Ishikawa (cell line): ENCODE measurements at regions not wholly inside any gene's neighbourhood (a gene's known extent, or its start where the extent isn't known, plus 50 kb on each side); places are given as distances from the start of the nearest gene placed in this dataset.

Experiments
- CEBPB ChIP-seq: IDR thresholded peaks from 2 replicates; pipeline ENCODE4 v1.6.1; 2012
- EGR1 ChIP-seq: IDR thresholded peaks from 2 replicates; pipeline ENCODE4 v1.6.1; 2012
- EP300 ChIP-seq: IDR thresholded peaks from 2 replicates; pipeline ENCODE4 v1.6.1; 2012; ENCODE audit warnings: borderline replicate concordance
- FOXM1 ChIP-seq: IDR thresholded peaks from 2 replicates; pipeline ENCODE4 v1.6.1; 2012; ENCODE audit warnings: low read depth, borderline replicate concordance
- MAX ChIP-seq: IDR thresholded peaks from 2 replicates; pipeline ENCODE4 v1.6.1; 2012
- NFIC ChIP-seq: IDR thresholded peaks from 2 replicates; pipeline ENCODE4 v1.6.1; 2012
- RAD21 ChIP-seq: IDR thresholded peaks from 2 replicates; pipeline ENCODE4 v1.6.1; 2012; ENCODE audit warnings: low read depth
- TAF1 ChIP-seq: IDR thresholded peaks from 2 replicates; pipeline ENCODE4 v1.6.1; 2012; ENCODE audit warnings: low read depth, mild to moderate bottlenecking
- TCF12 ChIP-seq: IDR thresholded peaks from 2 replicates; pipeline ENCODE4 v1.6.1; 2012; ENCODE audit warnings: low read depth
- TEAD4 ChIP-seq: IDR thresholded peaks from 2 replicates; pipeline ENCODE4 v1.6.1; 2012
- USF1 ChIP-seq: IDR thresholded peaks from 2 replicates; pipeline ENCODE4 v1.6.1; 2012
- YY1 ChIP-seq: IDR thresholded peaks from 2 replicates; pipeline ENCODE4 v1.6.1; 2012; ENCODE audit warnings: low read depth
- ZBTB7A ChIP-seq: IDR thresholded peaks from 2 replicates; pipeline ENCODE4 v1.6.1; 2012; ENCODE audit warnings: low read depth
- TF ChIP-seq, protein P1 (sequence below): IDR thresholded peaks from 2 replicates; pipeline ENCODE4 v1.6.1; 2012; ENCODE audit warnings: low read depth, mild to moderate bottlenecking

DNA sequence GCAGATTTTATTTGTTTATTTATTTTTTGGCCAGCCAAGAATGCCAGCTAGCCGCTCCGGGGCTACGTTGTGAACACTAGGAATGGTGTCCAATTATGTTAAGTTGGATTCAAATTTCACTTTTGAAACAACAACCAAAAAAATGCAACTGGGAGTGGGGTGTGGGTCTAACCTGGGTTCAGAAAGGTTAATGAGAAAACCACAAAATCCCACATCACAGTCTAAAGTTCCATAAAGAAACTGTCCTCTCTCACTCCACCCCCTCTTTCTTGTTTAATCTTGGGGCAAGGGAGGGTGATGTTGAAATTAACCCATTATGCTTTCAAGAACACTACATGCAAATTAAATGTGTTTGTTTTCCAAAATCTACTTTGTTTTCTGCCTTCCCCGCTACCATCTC lies 77.2 kb downstream of the LINC00237 start:
- TF ChIP-seq CEBPB: no peak
- TF ChIP-seq EP300: no peak
- TF ChIP-seq RAD21: no peak
- no peak for TF ChIP-seq TAF1
- TF ChIP-seq MAX: no peak
- TF ChIP-seq, protein P1, sequence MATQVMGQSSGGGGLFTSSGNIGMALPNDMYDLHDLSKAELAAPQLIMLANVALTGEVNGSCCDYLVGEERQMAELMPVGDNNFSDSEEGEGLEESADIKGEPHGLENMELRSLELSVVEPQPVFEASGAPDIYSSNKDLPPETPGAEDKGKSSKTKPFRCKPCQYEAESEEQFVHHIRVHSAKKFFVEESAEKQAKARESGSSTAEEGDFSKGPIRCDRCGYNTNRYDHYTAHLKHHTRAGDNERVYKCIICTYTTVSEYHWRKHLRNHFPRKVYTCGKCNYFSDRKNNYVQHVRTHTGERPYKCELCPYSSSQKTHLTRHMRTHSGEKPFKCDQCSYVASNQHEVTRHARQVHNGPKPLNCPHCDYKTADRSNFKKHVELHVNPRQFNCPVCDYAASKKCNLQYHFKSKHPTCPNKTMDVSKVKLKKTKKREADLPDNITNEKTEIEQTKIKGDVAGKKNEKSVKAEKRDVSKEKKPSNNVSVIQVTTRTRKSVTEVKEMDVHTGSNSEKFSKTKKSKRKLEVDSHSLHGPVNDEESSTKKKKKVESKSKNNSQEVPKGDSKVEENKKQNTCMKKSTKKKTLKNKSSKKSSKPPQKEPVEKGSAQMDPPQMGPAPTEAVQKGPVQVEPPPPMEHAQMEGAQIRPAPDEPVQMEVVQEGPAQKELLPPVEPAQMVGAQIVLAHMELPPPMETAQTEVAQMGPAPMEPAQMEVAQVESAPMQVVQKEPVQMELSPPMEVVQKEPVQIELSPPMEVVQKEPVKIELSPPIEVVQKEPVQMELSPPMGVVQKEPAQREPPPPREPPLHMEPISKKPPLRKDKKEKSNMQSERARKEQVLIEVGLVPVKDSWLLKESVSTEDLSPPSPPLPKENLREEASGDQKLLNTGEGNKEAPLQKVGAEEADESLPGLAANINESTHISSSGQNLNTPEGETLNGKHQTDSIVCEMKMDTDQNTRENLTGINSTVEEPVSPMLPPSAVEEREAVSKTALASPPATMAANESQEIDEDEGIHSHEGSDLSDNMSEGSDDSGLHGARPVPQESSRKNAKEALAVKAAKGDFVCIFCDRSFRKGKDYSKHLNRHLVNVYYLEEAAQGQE: no peak
- no peak for TF ChIP-seq YY1
- TF ChIP-seq EGR1: no peak
- no peak for TF ChIP-seq ZBTB7A
- TF ChIP-seq TEAD4: no peak
- no peak for TF ChIP-seq NFIC
- TF ChIP-seq TCF12: no peak
- no peak for TF ChIP-seq FOXM1
- no peak for TF ChIP-seq USF1
